ENCODE measurements at regions not wholly inside any gene's neighbourhood (a gene's known extent, or its start where the extent isn't known, plus 50 kb on each side); places are given as distances from the start of the nearest gene placed in this dataset.
"Not testable (repeated sequence)": the region's sequence is repeated elsewhere in the genome, so short reads cannot be mapped to it uniquely, and the experiment has no call there.

- no peak for DNase-seq
- TF ChIP-seq POLR2A (IDR thresholded peaks at IDR 0.05; ENCODE audit: low read length) (no peak), GATA1 (IDR thresholded peaks at IDR 0.05; ENCODE audit: low read depth, low read length) (no peak)
Measured at GRCh38 chr5:36523926-36524325, 82.5 kb upstream of the SLC1A3 start.

GRCh38 chr5:36526537-36526936 lies 79.9 kb upstream of the SLC1A3 start:
- TF ChIP-seq GATA1 (IDR thresholded peaks at IDR 0.05; ENCODE audit: low read depth, low read length) (no peak), POLR2A (IDR thresholded peaks at IDR 0.05; ENCODE audit: low read length) (no peak)
- no peak for DNase-seq

- DNase-seq, result no peak
Measured at GRCh38 chr5:36528588-36528987, 77.8 kb upstream of the SLC1A3 start.

GRCh38 chr5:36529142-36529541 lies 77.3 kb upstream of the SLC1A3 start:
- no peak for DNase-seq
- no peak for TF ChIP-seq GATA1 (IDR thresholded peaks at IDR 0.05; ENCODE audit: low read depth, low read length)
- TF ChIP-seq POLR2A (IDR thresholded peaks at IDR 0.05; ENCODE audit: low read length), result no peak

More at GRCh38 chr5:36528588-36528987, 77.8 kb upstream of the SLC1A3 start:
- no peak for TF ChIP-seq POLR2A (IDR thresholded peaks at IDR 0.05; ENCODE audit: low read length)
- TF ChIP-seq GATA1 (IDR thresholded peaks at IDR 0.05; ENCODE audit: low read depth, low read length), result no peak

- TF ChIP-seq POLR2A (IDR thresholded peaks at IDR 0.05; ENCODE audit: low read length) (no peak), GATA1 (IDR thresholded peaks at IDR 0.05; ENCODE audit: low read depth, low read length) (no peak)
Measured at GRCh38 chr5:36530215-36530614, 76.2 kb upstream of the SLC1A3 start.

GRCh38 chr5:36531401-36531800 lies 75.0 kb upstream of the SLC1A3 start:
- DNase-seq, result no peak

More at GRCh38 chr5:36530215-36530614, 76.2 kb upstream of the SLC1A3 start:
- DNase-seq, result no peak

GRCh38 chr5:36535378-36535777 lies 71.0 kb upstream of the SLC1A3 start:
- no peak for DNase-seq
- TF ChIP-seq GATA1 (IDR thresholded peaks at IDR 0.05; ENCODE audit: low read depth, low read length) (no peak), POLR2A (IDR thresholded peaks at IDR 0.05; ENCODE audit: low read length) (no peak)

More at GRCh38 chr5:36531401-36531800, 75.0 kb upstream of the SLC1A3 start:
- TF ChIP-seq POLR2A (IDR thresholded peaks at IDR 0.05; ENCODE audit: low read length) (no peak), GATA1 (IDR thresholded peaks at IDR 0.05; ENCODE audit: low read depth, low read length) (no peak)

GRCh38 chr5:36535859-36536615 lies 70.4 kb upstream of the SLC1A3 start:
- TF ChIP-seq POLR2A (IDR thresholded peaks at IDR 0.05; ENCODE audit: low read length), result no peak
- TF ChIP-seq GATA1 (IDR thresholded peaks at IDR 0.05; ENCODE audit: low read depth, low read length), result no peak
- DNase-seq, result no peak

- TF ChIP-seq POLR2A (IDR thresholded peaks at IDR 0.05; ENCODE audit: low read length), result no peak
- TF ChIP-seq GATA1 (IDR thresholded peaks at IDR 0.05; ENCODE audit: low read depth, low read length), result no peak
- no peak for DNase-seq
Measured at GRCh38 chr5:36536616-36537005, 69.8 kb upstream of the SLC1A3 start.

- no peak for DNase-seq
- TF ChIP-seq POLR2A (IDR thresholded peaks at IDR 0.05; ENCODE audit: low read length) (no peak), GATA1 (IDR thresholded peaks at IDR 0.05; ENCODE audit: low read depth, low read length) (no peak)
Measured at GRCh38 chr5:36537724-36538123, 68.7 kb upstream of the SLC1A3 start.

- TF ChIP-seq POLR2A (IDR thresholded peaks at IDR 0.05; ENCODE audit: low read length), result no peak
- no peak for TF ChIP-seq GATA1 (IDR thresholded peaks at IDR 0.05; ENCODE audit: low read depth, low read length)
- DNase-seq, result no peak
Measured at GRCh38 chr5:36552651-36553393, 53.6 kb upstream of the SLC1A3 start.

GRCh38 chr5:36555035-36555434 lies 51.4 kb upstream of the SLC1A3 start:
- DNase-seq, result not testable (repeated sequence)
